SK-N-SH treated with all-trans-retinoic acid at 6 μM for 48 hours (cell line): ENCODE measurements at regions not wholly inside any gene's neighbourhood (a gene's known extent, or its start where the extent isn't known, plus 50 kb on each side); places are given as distances from the start of the nearest gene placed in this dataset.

Experiments
- BACH2 ChIP-seq: fragments of 250-450 bp; sonication (Bioruptor Pico); IDR thresholded peaks from 2 replicates; pipeline ENCODE4 v1.9.0; 2021; ENCODE audit warnings: mild to moderate bottlenecking, borderline replicate concordance
- GLIS3 ChIP-seq: fragments of 250-450 bp; sonication (Bioruptor Pico); IDR thresholded peaks from 2 replicates; pipeline ENCODE4 v1.5.0; 2020; ENCODE audit warnings: mild to moderate bottlenecking, moderate library complexity
- PPARA ChIP-seq: fragments of 250-450 bp; sonication (Bioruptor Pico); IDR thresholded peaks from 2 replicates; pipeline ENCODE4 v1.5.0; 2020; ENCODE audit warnings: mild to moderate bottlenecking, borderline replicate concordance
- SNAI2 ChIP-seq: fragments of 250-450 bp; sonication (Bioruptor Pico); IDR thresholded peaks from 2 replicates; pipeline ENCODE4 v1.5.0; 2020; ENCODE audit warnings: mild to moderate bottlenecking, moderate library complexity
- ZFP30 ChIP-seq: fragments of 450-650 bp; formaldehyde crosslinking; IDR thresholded peaks from 2 replicates; pipeline ENCODE4 v1.5.0; 2022; ENCODE audit warnings: mild to moderate bottlenecking, moderate library complexity
- TF ChIP-seq, protein P1 (sequence below): fragments of 250-450 bp; sonication (Bioruptor Pico); IDR thresholded peaks from 2 replicates; pipeline ENCODE4 v1.8.0; 2020; ENCODE audit warnings: mild to moderate bottlenecking, moderate library complexity, borderline replicate concordance
- TF ChIP-seq, protein P2 (sequence below): fragments of 250-450 bp; sonication (Bioruptor Pico); IDR thresholded peaks from 2 replicates; pipeline ENCODE4 v1.5.1; 2020; ENCODE audit warnings: low read depth, mild to moderate bottlenecking, moderate library complexity
- TF ChIP-seq, protein P3 (sequence below): fragments of 250-450 bp; sonication (Bioruptor Pico); IDR thresholded peaks from 2 replicates; pipeline ENCODE4 v1.5.1; 2021; ENCODE audit warnings: mild to moderate bottlenecking, moderate library complexity

DNA sequence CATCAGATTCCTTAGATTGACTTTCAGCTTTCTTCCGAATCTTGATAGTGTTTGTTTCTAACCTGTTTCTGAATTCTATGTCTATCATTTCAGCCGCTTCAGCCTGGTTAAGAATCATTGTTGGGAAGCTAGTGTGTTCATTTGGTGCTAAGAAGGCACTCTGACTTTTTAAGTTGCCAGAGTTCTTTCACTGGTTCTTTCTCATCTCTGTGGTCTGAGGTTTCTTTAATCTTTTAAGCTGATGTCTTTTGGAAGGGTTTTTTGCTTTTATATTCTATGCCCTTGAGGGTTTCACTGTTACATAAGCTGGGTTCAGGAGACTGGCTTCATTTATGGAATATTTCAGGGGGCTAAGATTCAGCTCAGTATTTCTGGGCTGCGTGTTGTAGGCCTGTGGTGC lies 104.5 kb upstream of the PRSS58 start:
- no peak for TF ChIP-seq BACH2
- TF ChIP-seq, protein P1, sequence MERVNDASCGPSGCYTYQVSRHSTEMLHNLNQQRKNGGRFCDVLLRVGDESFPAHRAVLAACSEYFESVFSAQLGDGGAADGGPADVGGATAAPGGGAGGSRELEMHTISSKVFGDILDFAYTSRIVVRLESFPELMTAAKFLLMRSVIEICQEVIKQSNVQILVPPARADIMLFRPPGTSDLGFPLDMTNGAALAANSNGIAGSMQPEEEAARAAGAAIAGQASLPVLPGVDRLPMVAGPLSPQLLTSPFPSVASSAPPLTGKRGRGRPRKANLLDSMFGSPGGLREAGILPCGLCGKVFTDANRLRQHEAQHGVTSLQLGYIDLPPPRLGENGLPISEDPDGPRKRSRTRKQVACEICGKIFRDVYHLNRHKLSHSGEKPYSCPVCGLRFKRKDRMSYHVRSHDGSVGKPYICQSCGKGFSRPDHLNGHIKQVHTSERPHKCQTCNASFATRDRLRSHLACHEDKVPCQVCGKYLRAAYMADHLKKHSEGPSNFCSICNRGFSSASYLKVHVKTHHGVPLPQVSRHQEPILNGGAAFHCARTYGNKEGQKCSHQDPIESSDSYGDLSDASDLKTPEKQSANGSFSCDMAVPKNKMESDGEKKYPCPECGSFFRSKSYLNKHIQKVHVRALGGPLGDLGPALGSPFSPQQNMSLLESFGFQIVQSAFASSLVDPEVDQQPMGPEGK (CRISPR knock-in tag) = no peak
- TF ChIP-seq ZFP30 (CRISPR knock-in tag) = no peak
- TF ChIP-seq, protein P2, sequence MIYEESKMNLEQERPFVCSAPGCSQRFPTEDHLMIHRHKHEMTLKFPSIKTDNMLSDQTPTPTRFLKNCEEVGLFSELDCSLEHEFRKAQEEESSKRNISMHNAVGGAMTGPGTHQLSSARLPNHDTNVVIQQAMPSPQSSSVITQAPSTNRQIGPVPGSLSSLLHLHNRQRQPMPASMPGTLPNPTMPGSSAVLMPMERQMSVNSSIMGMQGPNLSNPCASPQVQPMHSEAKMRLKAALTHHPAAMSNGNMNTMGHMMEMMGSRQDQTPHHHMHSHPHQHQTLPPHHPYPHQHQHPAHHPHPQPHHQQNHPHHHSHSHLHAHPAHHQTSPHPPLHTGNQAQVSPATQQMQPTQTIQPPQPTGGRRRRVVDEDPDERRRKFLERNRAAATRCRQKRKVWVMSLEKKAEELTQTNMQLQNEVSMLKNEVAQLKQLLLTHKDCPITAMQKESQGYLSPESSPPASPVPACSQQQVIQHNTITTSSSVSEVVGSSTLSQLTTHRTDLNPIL = no peak
- no peak for TF ChIP-seq GLIS3 (CRISPR knock-in tag)
- TF ChIP-seq, protein P3, sequence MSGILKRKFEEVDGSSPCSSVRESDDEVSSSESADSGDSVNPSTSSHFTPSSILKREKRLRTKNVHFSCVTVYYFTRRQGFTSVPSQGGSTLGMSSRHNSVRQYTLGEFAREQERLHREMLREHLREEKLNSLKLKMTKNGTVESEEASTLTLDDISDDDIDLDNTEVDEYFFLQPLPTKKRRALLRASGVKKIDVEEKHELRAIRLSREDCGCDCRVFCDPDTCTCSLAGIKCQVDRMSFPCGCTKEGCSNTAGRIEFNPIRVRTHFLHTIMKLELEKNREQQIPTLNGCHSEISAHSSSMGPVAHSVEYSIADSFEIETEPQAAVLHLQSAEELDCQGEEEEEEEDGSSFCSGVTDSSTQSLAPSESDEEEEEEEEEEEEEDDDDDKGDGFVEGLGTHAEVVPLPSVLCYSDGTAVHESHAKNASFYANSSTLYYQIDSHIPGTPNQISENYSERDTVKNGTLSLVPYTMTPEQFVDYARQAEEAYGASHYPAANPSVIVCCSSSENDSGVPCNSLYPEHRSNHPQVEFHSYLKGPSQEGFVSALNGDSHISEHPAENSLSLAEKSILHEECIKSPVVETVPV (CRISPR knock-in tag) = no peak
- no peak for TF ChIP-seq SNAI2 (CRISPR knock-in tag)
- TF ChIP-seq PPARA (CRISPR knock-in tag) = no peak
